Ovary (tissue), 1 donor: ENCODE measurements at regions not wholly inside any gene's neighbourhood (a gene's known extent, or its start where the extent isn't known, plus 50 kb on each side); places are given as distances from the start of the nearest gene placed in this dataset.

Experiments used
- EP300 ChIP-seq: sonication (generic); formaldehyde crosslinking; IDR thresholded peaks from one replicate; pipeline ENCODE4 v1.6.1; 2017; ENCODE audit warnings: antibody characterized with exemption
- POLR2A ChIP-seq: fragments of 450-650 bp; IDR thresholded peaks from one replicate; pipeline ENCODE4 v1.6.1; 2017; ENCODE audit warnings: antibody characterized with exemption, mild to moderate bottlenecking, moderate library complexity

- TF ChIP-seq POLR2A (no peak), EP300 (no peak)
Measured at GRCh38 chr17:73933164-73933766, 270.2 kb upstream of the RPL38 start.
